Ecto neural progenitor cell (in vitro differentiated cells): ENCODE measurements at regions not wholly inside any gene's neighbourhood (a gene's known extent, or its start where the extent isn't known, plus 50 kb on each side); places are given as distances from the start of the nearest gene placed in this dataset.

Experiments
- DNase-seq: peaks from one replicate; pipeline ENCODE4 v3.0.0-alpha.2; 2018; ENCODE audit warnings: low spot score

DNA sequence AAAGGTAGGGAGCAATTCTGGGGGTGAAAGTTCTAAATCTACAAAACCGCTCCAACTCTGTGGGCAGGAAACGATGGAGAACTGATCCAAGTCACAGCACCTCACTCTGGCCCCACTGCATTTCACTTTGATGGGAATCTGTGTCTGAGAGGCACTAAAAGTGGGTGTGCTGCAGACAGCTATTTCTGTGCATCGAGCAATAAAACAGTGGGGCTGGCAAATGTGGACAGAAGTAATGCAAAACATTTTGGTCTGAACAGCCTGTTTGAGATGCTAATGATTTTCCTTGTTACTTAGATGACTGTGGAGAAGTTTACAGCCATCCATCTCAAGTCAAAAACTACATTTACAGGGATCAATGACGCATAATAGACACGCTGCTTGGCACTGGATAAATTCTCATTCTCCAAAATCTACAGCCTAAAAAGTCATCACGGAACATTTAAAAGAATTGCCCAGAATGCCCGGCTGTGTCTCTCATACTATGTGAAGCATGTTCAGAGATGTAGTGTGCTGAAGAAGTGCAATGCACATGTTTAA, 1671.6 kb upstream of the TENM3 start:
- DNase-seq, result no peak

DNA sequence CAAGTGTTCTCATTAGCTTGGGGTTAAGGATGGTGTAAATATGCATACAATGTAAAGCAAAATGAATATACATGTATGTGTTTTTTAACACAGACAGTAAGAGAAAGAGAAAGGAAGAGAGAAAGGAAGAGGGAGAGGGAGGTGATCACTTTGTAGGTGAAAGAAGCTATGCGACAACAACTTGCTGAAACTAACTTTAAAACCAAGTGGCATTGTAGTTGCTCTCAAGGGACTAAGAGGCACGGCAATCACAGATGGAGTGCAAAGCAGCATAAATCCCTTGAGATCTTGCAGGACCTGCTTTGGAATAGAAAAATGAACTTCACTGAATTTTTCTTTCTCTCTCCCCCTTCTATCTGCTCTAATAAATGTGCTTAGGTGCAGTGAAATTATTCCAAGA, 1665.0 kb upstream of the TENM3 start:
- DNase-seq, result no peak

DNA sequence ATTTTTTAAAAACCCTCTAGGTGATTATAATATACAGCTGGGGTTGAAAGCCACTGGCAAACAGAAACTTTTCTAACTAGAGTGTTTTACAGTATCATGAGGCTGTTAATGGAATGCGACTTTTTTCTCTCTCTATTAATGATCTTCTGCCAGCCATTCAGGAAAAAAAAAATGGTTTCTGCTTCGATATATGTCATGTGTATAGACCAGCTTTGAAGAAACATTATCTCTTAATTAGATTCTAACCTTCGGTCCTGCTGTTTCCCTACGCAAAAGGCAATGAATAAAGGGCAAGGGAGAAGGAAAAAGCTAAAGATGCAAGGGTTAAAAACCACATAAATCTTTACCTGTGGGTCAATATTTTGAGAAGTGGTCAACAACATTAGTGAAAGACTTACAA, 1662.1 kb upstream of the TENM3 start:
- DNase-seq, result no peak

DNA sequence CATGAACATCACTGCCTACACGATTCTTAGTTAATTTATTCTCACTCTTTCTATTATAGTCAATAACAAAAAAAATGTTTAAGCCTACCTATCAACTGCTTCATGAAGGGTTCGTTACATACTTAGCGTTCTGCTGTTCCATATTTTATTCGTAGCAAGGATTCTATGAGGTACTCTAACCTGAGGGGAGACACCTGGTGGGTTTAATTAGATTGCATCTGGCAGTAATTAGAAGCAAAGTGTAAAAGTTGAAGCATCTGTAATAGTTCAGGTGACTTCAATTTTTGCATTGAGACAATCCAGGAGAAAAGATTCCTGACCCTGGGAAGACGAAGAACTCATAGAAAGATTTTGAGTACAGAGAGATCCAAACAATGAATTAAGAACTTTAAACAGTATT, 1655.8 kb upstream of the TENM3 start:
- DNase-seq, result no peak

DNA sequence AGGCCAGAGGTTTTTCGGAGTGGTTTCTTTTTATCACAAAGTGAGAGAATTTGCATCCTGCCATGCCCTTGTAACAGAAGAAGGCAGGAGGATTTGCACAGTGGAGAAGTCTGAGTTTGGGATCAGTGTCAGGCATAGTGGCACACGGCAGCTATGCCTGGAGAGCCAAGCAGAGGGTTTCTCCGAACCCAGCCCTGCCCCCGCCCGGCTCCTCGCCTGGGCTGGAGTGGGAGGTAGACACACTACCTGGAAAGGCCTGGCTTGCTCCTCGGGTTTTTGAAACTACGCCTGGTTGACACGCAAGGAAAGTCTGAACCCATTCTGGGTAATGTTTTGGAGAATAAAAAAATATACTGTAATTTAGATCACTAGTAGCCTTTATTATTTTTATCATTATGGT, 1653.6 kb upstream of the TENM3 start:
- no peak for DNase-seq

DNA sequence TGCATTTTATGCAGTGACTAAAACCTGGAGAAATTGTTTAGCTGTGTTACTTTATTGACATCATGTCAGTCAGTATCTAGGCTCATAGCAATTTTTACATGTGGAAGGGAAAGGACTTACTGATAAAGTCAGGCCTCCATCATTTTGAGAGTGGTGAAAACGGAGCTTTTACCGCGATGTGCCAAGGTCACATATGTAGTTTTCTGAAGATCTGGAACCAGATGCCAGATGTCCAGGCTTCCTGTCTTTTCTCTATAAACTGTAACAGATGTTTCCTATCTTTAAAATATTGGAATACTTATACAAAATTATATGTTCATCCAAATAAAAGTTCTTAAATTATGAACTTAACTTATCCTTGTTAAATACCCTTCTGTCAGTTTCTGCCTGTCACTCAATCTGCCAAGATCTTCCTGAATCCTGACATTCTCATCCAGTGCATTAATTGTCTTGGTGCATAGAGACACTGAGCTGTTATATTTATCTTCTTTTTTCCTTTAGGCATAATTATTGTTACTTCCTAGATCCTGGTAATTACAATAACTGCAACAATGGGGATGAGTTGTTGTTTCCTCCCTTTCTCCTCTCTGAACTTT, 1646.2 kb upstream of the TENM3 start:
- DNase-seq, result no peak

DNA sequence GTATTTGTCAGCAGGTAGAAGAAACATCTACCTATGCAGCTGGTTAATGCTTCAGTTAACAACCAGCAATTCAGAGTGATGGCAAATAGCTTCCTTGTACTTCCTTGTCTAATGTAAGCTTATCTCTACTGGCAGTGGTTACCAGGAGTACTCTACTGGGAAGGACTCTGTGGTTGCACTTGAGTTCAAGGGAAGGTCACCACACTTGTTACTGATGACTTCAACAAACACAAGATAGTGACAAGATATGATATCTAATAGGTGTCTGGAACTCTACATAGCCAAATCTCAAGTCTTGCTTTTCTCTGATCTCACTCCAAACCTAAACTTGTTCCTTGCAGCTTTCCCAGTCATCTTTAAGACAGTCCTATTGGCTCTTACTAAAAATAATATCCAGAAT, 1644.9 kb upstream of the TENM3 start:
- no peak for DNase-seq

DNA sequence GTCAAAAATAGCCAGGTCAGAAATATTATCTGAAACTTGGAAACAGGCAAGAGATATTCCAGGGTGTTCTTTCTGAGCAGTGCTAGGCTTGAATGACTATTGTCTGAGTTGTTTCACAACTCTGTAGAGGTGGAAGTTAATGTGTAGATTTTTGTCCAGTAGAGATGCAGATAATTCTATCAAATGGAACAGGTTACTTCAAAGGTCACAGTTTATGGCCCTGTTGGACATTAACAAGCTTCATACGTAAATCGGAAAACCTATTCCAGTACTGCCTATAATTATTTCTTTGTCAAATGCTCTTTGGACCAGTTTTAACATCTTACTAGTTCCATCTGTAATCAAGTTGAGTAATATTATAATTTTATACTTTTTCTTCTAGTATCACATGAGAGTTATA, 1639.4 kb upstream of the TENM3 start:
- no peak for DNase-seq

DNA sequence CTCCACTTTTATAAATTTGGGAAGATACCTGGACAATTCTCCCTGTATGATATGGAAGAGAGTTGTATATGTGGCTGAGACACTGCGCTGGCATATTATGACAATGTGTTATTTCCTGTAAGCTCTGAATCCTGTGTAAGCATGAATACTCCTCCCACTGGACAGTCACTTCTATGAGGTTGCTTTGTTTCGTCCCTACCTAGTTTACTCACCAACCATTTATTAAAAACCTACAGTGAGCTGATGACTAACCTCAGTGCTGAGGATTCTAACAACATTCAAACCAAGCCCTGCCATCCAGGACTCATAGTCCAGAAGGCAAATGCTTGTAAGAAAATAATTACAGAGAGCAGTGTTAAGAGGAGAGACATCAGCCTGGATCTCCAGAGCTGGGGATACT, 1632.9 kb upstream of the TENM3 start:
- no peak for DNase-seq

DNA sequence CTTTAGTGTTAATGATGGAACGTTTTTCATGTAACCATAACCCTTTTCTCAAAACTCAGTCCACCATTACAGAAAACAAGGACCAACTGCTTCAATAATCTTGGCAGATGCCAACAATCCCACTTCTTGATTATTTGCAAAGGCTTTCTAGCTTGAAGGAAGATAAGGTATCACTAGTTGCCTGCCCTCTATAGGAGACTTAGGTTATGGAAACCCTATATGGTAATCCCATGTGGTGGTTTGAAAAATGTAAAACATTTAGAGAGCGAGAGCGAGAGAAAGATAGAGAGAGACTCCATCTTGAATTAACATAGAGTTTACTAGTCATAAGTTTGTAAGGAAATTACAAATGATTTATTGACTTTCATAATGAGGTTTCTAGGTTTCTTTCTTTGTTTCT, 1627.5 kb upstream of the TENM3 start:
- no peak for DNase-seq

DNA sequence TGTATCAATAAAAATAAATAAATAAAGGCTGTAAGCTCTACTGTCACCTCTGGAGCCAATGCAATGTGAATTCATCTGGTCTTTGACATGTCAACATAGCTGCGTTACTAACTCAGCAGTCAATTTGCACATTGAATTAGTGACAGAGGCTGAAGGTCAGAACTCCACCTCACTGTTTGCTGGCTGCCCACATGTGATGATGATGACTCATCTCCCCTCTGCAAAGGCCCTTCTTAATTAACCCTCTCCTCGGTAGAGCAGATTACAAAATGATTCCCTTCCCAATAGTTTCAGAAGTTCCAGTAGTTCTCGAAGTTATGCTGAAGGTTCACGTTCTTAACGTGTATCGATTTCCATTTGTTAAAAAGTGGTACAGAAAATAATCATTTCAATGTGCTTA, 1626.0 kb upstream of the TENM3 start:
- DNase-seq, result no peak

DNA sequence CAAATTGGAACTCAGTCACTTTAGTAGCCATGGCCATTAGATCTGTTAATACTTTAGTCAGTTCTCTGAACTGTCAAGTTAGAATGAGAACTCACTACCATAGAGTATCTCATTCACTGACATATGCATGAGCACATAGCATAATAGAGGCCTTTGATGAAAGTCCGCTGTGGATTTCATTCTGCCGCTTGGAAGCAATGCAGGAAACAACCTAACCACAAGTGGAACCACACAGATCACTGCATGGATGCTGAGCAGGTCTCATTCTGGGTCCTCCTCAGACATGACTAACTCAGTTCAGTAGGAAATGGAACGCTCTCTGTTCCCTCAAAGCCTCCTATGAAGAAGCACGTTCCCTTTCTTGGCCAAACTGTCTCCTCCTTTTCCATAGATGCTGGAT, 1624.8 kb upstream of the TENM3 start:
- DNase-seq, result no peak

DNA sequence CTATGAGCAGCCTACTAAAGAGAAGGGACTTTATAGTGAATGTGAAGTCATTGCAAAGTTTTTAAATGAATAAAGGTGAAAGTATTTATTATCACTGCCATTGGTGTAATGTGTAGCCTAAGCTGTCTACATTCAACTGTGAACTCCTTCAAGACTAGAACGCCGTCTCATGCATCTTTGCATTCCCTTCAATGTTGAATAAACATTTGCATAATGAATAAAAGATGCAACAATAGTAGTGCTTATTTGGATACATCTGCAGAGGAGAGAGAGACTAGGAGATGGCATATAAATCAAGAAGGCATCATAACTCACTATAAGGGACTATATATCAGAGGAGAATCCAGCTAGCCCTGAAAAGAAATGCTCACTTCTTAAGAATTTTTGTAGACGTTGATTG, 1623.8 kb upstream of the TENM3 start:
- DNase-seq, result no peak

DNA sequence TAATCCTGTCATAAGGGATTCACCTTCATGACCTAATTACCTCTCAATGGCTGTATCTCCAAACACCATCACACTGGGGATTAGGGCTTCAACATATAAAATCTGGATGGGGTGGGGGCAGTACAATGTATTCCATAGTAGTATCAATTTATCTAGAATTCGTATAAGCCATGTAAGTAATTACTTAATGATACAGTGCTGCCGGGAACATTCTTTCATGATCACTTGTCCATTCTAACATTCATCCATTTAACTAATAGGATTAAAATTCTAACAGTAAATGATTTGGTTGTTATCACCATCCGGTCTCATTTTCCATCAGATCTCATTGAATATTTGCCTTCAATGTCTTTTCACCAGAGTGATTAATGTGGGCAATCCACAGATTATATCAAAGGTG, 1620.9 kb upstream of the TENM3 start:
- DNase-seq, result no peak

DNA sequence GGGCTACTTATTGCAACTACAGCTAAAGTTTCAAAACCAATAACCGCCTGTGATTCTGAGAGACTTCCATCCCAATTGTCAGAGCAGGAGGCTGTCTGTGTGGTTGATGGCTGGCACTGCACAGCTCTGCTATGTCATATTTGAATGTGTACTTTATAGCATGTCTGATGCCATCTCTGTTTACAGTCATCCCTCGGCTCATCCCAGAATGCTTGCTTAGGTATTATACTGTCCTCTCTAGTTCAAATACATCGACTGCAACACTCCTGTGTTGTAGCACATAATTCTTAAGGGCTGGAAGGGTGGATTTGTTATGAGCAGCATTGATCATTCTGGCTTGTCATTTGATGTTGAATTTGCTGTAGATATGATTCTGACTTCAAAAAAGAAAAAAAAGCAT, 1617.5 kb upstream of the TENM3 start:
- DNase-seq, result no peak

DNA sequence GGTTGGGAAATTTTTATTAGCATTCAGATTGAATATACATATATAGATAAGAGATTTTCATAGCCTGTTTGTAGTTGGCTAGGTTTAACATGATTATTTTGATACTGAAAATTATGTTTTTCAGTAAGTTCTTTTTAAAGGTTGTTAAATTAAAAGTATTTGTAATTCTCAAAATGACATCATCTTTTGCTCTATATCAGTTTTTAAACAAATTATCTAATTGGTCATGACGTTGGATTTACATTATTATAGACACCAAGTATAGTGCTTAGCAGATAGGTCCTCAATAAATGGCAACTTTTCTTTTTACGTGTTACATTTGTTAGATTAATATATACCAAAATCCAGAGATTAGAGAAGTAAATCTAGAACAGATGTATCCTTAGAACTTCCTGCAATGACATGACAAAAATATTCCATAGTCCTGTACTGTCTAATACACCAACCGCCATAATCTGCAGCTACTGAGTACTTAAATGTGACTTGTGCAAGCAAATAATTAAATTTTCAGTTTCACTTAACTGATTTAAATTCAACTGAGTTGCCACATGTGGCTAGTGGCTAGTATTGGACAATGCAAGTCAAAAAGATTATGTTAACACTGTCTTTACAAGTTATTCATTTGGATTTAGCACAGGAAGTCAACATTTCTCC, 1613.1 kb upstream of the TENM3 start:
- no peak for DNase-seq

DNA sequence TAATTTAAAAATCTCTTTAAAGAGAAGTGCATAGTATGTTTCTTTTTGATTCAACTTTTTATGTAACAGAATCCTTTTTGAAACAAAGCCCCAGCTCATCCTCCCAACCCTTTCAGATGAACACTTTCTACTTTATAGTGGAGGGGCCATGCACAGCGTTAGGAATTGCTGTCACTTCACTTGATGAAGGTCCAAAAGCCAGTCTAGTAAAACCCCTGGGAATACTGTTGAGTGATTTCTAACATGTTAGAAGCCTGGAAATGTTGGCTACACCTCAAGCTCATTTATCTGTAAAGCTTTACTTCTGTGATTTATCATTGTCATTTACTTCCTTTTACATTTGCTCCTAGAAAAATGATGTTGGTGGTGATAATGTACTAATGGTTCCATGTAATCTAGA, 1608.9 kb upstream of the TENM3 start:
- no peak for DNase-seq

DNA sequence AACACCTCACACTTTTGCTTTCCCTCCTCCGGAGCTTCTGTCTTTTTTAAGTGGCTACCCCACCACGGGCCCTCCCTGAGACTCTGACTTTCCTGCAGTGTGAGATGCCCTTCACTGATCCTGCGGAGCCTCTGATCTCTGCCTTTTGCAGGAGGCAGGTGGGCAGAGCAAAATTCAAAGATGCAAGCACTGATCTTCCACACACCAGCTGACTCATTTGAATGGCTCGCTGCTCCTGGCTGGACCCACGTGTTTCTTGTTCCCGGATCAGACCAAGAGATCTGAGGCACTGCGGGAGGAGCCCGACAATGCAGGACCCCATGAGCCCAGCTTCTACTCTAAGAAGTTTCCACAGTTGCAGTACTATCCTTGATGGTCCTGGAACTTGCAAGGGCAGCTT, 1607.9 kb upstream of the TENM3 start:
- no peak for DNase-seq

DNA sequence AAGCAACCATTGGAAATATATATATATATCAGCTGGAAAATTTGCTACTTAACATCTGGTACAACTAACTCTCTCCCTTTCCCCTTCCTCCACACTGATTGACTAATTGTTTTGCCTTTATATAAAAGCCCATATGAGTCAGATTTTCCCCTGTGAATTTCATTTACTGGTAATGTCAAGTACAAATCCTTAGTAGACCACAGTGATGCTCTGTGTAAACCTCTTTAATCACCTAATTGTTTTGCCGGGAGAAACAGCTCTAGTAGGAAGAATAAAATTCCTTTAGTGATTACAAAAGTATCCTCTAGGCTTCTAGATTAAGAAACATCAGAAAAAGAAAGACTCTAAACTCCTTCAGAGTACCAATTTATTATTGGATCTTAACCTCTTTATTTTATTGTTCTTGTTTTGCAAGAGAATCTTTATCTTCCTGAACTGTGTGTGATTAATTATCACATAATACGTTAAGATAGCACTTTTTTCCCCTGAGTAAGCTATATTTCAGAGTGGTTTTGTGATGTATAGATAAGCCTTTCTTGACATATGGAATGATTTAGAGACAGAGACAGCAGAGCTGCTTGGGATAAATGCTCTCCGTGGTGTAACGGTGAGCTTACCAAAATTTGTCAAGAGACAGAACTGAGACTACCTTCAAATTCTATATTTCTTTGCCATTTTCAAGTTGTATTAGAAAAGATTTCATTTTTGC, 1606.4 kb upstream of the TENM3 start:
- DNase-seq, result no peak

DNA sequence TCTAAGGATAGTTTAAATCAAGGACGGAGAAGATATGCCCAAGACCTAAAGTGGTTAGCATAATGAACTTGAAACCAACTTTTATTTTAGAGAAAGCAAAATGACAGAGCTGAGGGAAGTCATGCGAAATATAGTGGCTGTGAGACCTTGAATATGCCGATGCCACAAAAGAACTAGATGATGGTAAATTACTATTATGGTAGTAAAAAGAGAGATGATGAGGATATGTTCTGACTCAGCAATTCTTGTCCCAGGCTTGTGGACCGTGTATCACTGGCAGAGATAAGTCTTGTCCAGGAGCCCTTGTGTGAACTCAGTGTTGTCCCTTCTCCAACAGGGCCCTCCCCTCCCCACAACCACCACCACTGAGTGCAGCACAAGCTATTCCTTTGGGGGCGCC, 1605.6 kb upstream of the TENM3 start:
- DNase-seq, result no peak

DNA sequence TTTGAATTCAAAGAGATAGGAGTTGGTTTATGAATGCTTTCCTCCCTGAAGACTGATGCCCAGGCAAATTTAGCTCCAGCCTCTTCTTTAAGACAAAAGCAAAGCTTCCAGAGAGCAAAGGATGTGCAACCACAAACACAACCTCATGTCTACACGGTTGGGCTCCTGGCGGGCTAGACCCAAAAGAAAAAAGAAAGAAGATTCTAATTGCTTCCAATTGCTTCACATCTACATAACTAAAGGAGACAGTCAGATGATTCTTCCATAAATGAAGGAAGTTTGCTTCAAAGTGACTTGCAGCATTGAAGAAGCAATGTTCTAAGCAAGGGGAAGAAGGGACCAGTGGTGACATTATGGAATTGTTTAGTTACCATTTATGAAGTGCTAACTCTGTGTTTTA, 1603.0 kb upstream of the TENM3 start:
- no peak for DNase-seq

DNA sequence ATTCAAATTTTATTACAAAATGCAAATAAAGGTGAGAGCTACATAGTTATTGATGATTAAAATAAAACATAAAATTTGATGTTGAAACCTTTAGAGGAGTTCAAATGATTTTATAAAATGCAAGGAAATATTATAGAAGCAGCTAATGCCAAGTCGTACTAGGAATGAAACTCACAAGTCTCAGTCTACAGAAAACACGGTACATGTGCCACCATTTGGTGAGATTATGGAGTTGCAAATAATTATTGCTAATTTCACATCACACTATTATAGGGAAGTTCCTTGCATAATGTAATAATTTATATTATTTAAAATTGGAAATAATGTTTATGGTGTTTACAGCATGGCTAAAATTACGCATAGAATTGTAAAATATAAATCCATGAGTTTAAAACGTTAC, 1601.7 kb upstream of the TENM3 start:
- DNase-seq, result no peak

DNA sequence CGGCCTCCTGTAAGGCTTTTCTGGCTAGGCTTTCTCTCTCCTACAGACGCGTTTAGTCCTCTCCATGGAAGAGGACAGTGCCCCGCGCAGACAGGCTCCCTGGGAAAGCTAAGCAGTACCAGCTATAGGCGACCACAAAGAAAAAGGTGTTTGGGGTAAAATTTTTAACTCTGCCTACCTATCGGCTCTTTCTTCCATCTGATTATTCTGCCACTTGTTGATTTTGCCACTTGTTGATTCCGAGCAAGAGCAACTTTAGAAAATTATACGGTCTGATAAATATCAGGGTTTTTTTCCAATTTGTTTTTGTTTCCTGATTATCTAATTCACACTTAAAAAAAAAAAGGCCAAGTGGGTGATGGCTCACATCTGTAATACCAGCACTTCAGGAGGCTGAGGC, 1600.5 kb upstream of the TENM3 start:
- DNase-seq, result no peak

DNA sequence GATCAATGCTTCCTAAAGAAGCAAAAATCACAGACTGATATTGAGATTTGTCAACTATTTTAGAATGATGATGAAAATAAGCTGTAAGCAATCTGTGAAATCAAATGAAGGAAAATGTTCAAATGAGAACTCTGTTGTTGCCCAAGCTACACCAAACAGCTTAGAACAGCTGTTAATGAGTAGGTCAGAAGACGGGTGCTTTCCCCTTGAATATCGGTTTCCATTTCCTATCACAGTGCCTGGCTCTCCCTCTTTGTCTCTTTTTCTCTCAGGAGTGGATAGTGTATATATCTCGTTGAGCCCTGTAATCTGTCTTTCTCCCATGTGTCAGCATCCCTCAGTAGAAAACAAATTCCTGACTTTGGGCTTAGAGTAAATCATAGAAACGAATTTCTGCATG, 1592.9 kb upstream of the TENM3 start:
- no peak for DNase-seq
